Hippocampal formation (tissue), 2 donors: ENCODE measurements at regions not wholly inside any gene's neighbourhood (a gene's known extent, or its start where the extent isn't known, plus 50 kb on each side); places are given as distances from the start of the nearest gene placed in this dataset.
"Not testable (repeated sequence)": the region's sequence is repeated elsewhere in the genome, so short reads cannot be mapped to it uniquely, and the experiment has no call there.

Experiments
- DNase-seq, 2 donors: peaks; one replicate each; lab custom pipeline; 2025; lab: John Stamatoyannopoulos, UW

- DNase-seq, result no peak
Measured at GRCh38 chr7:97377713-97378112, 260.2 kb downstream of the SDHAF3 start.

GRCh38 chr7:97381815-97382554 is 264.5 kb downstream of the SDHAF3 start:
- DNase-seq, result no peak

- DNase-seq, result no peak
Measured at GRCh38 chr7:97390052-97390451, 272.6 kb downstream of the SDHAF3 start.

- DNase-seq, result no peak
Measured at GRCh38 chr7:97390915-97391593, 273.6 kb downstream of the SDHAF3 start.

GRCh38 chr7:97401398-97401797 is 283.9 kb downstream of the SDHAF3 start:
- DNase-seq, result no peak

- DNase-seq, result no peak
Measured at GRCh38 chr7:97405835-97406234, 288.3 kb downstream of the SDHAF3 start.

- no peak for DNase-seq
Measured at GRCh38 chr7:97407106-97407505, 289.6 kb downstream of the SDHAF3 start.

GRCh38 chr7:97409346-97409745 is 291.8 kb downstream of the SDHAF3 start:
- no peak for DNase-seq

GRCh38 chr7:97418312-97418711 is 300.8 kb downstream of the SDHAF3 start:
- no peak for DNase-seq

- no peak for DNase-seq
Measured at GRCh38 chr7:97419898-97420297, 302.4 kb downstream of the SDHAF3 start.

- DNase-seq, result no peak
Measured at GRCh38 chr7:97421307-97421930, 303.9 kb downstream of the SDHAF3 start.

- DNase-seq, result no peak
Measured at GRCh38 chr7:97422046-97422445, 304.5 kb downstream of the SDHAF3 start.

GRCh38 chr7:97430006-97430405 is 301.9 kb upstream of the TAC1 start:
- DNase-seq, result no peak

- DNase-seq, result no peak
Measured at GRCh38 chr7:97439637-97440214, 292.2 kb upstream of the TAC1 start.

GRCh38 chr7:97446361-97446760 is 285.5 kb upstream of the TAC1 start:
- DNase-seq, result no peak

- not testable (repeated sequence) for DNase-seq
Measured at GRCh38 chr7:97449448-97449847, 282.4 kb upstream of the TAC1 start.

- DNase-seq, result no peak
Measured at GRCh38 chr7:97450516-97450915, 281.4 kb upstream of the TAC1 start.

- no peak for DNase-seq
Measured at GRCh38 chr7:97454636-97455035, 277.2 kb upstream of the TAC1 start.

- no peak for DNase-seq
Measured at GRCh38 chr7:97457054-97457453, 274.8 kb upstream of the TAC1 start.

- DNase-seq, result no peak
Measured at GRCh38 chr7:97460433-97460832, 271.5 kb upstream of the TAC1 start.

- DNase-seq, result no peak
Measured at GRCh38 chr7:97461596-97461995, 270.3 kb upstream of the TAC1 start.

- no peak for DNase-seq
Measured at GRCh38 chr7:97466071-97466470, 265.8 kb upstream of the TAC1 start.
